BJ (cell line): ENCODE measurements at regions not wholly inside any gene's neighbourhood (a gene's known extent, or its start where the extent isn't known, plus 50 kb on each side); places are given as distances from the start of the nearest gene placed in this dataset.

ENCODE experiments used
- CTCF ChIA-PET: fragments of 350-600 bp; formaldehyde crosslinking; extraction: SDS; loops from one replicate; lab custom pipeline; 2021; ENCODE audit warnings: antibody characterized with exemption, inconsistent platforms; lab: Yijun Ruan, JAX
- POLR2A ChIA-PET: fragments of 300-600 bp; sonication (Branson Sonifier 250); formaldehyde crosslinking; extraction: SDS; loops from one replicate; lab custom pipeline; 2021; ENCODE audit warnings: antibody characterized with exemption; lab: Charles Lee
- DNase-seq: peaks from one replicate; pipeline ENCODE4 v3.0.0-alpha.2; 2011; ENCODE audit warnings: low read depth
- H3K27me3 ChIP-seq: 2 replicates; pipeline ENCODE4 v1.6.0; 2011; ENCODE audit warnings: low read length; ENCODE audit not compliant: control insufficient read depth, insufficient read depth
- H3K36me3 ChIP-seq: 2 replicates; pipeline ENCODE4 v1.5.1; 2011; ENCODE audit warnings: low read length; ENCODE audit not compliant: control insufficient read depth, insufficient read depth
- H3K4me3 ChIP-seq: 2 replicates; pipeline ENCODE4 v1.5.1; 2011; ENCODE audit warnings: low read depth, mild to moderate bottlenecking, control low read depth, low read length
- CTCF ChIP-seq: IDR thresholded peaks from 2 replicates; pipeline ENCODE4 v1.5.1; 2011; ENCODE audit warnings: low read depth, mild to moderate bottlenecking, control low read depth, inconsistent platforms, low read length, moderate library complexity; ENCODE audit not compliant: insufficient read depth

GRCh38 chr5:28505121-28505520 lies 1466.7 kb upstream of the CDH9 start:
- DNase-seq = no peak
- Histone ChIP-seq H3K27me3 (no peaks in the 10 kb centered on the region), H3K36me3 (no peaks in the 10 kb centered on the region), H3K4me3 (no peak overlapping the region)
- ChIA-PET POLR2A (no interaction called here), CTCF (no interaction called here)
- TF ChIP-seq CTCF = no peak

DNA sequence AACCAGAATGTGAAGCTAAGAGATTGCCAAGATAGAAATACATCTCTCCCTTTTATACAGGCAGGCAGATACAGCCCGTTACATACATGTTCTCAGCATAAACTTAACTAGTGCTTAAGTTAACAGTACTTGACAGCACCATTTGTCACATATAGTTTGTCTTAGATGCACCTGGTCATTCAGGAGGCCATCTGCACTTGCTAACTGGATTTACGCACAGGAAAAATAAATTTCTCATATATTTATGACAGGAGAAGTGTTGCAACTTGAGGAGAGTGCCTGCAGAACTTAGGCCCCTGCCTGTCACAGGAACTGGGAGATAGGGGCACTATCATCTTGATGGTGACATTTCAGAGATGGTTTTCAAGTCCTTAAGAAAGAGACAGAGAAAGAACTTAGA lies 1462.1 kb upstream of the CDH9 start:
- CTCF ChIA-PET = no interaction called here
- TF ChIP-seq CTCF = no peak
- no peak overlapping the region for H3K4me3 ChIP-seq
- POLR2A ChIA-PET = no interaction called here
- no peaks in the 10 kb centered on the region for H3K27me3 ChIP-seq
- DNase-seq = no peak
- no peaks in the 10 kb centered on the region for H3K36me3 ChIP-seq

DNA sequence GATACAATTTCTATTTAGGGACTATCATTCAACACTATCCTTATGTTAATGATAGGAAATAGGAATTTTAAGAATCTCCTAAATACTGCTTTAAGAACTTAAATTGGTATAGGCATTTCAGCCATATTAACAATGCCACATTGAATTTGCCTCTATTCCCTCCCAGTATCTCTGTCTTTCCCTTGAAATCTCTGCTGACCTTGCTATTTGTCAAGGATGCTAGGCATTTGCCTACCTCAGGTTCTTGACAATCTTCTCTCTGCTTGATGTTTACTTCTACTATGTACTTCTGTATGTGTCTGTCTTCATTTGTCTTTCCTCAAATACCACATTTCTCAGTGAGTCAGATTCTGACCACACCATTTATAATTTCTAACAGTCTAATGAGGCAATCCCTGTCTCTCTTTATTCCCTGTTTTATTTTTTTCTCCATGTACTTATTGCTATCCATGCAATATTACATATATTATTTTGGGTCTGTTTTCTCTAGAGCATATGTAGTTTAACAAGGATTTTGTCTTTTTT lies 1461.4 kb upstream of the CDH9 start:
- Histone ChIP-seq H3K27me3 (no peaks in the 10 kb centered on the region), H3K4me3 (no peak overlapping the region), H3K36me3 (no peaks in the 10 kb centered on the region)
- no peak for TF ChIP-seq CTCF
- CTCF ChIA-PET = no interaction called here
- DNase-seq = no peak
- POLR2A ChIA-PET = no interaction called here

GRCh38 chr5:28495876-28496275 lies 1457.5 kb upstream of the CDH9 start:
- no peak for DNase-seq
- POLR2A ChIA-PET = no interaction called here
- CTCF ChIA-PET = no interaction called here
- no peaks in the 10 kb centered on the region for H3K36me3 ChIP-seq
- H3K4me3 ChIP-seq = no peak overlapping the region
- H3K27me3 ChIP-seq = no peaks in the 10 kb centered on the region
- TF ChIP-seq CTCF = no peak

GRCh38 chr5:28493456-28493855 lies 1455.1 kb upstream of the CDH9 start:
- Histone ChIP-seq H3K36me3 (no peaks in the 10 kb centered on the region), H3K4me3 (no peak overlapping the region), H3K27me3 (no peaks in the 10 kb centered on the region)
- no peak for DNase-seq
- CTCF ChIA-PET = no interaction called here
- TF ChIP-seq CTCF = no peak
- POLR2A ChIA-PET = no interaction called here
